OCI-LY7 (cell line): ENCODE measurements at regions not wholly inside any gene's neighbourhood (a gene's known extent, or its start where the extent isn't known, plus 50 kb on each side); places are given as distances from the start of the nearest gene placed in this dataset.

Experiments
- CTCF ChIP-seq: fragments of 200-600 bp; sonication (generic); conservative IDR thresholded peaks from 2 replicates; pipeline ENCODE4 v1.5.1; 2014; ENCODE audit warnings: mild to moderate bottlenecking, antibody characterized with exemption, low read length, moderate library complexity, mixed read lengths
- EZH2phosphoT487 ChIP-seq: fragments of 200-600 bp; sonication (generic); IDR thresholded peaks from 2 replicates; pipeline ENCODE4 v1.6.1; 2018; ENCODE audit warnings: low read depth, borderline replicate concordance, mild to moderate bottlenecking, mixed run types, antibody characterized with exemption, low read length, moderate library complexity, mixed read lengths

GRCh38 chr2:19683556-19683955 is 218.2 kb downstream of the TTC32 start:
- no peak for TF ChIP-seq CTCF
- TF ChIP-seq EZH2phosphoT487: no peak
